ENCODE measurements at regions not wholly inside any gene's neighbourhood (a gene's known extent, or its start where the extent isn't known, plus 50 kb on each side); places are given as distances from the start of the nearest gene placed in this dataset.

DNA sequence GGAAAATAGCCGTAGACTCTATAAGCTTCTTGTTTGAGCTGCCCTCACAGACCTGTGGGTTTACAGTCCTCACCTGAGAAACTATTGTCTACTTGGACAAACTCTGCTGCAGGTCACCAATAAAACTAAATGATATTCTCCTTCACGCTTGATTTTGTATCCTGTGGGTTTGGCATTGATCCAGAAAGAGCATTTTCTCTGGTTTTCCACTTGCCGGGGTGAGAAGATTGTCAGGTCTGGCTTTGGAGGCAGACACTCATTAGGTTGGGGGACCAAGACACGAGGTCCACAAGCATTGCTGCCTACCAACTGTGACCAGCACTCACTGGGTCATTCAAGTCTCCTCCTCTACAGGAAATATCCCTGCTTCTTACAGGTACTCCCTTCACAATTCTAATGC is 68.5 kb downstream of the CDC14C start:
- Histone ChIP-seq H3K4me2 (ENCODE audit: insufficient read depth, low read length) (no peak overlapping the region), H3K4me1 (ENCODE audit: insufficient read depth, low read length) (no peaks in the 10 kb centered on the region), H3K36me3 (ENCODE audit: insufficient read depth, low read length) (no peaks in the 10 kb centered on the region), H3K79me2 (ENCODE audit: insufficient read depth, low read length) (no peaks in the 10 kb centered on the region), H3K9me3 (ENCODE audit: low read depth, low read length) (peaks cover 3% of the 10 kb centered on the region), H3K27me3 (ENCODE audit: insufficient read depth, low read length) (no peaks in the 10 kb centered on the region), H3K27ac (ENCODE audit: low read depth, low read length) (no peak overlapping the region), H2AFZ (ENCODE audit: low read length) (no peak overlapping the region), H4K20me1 (ENCODE audit: insufficient read depth, low read length) (no peaks in the 10 kb centered on the region), H3K4me3 (ENCODE audit: insufficient read depth, low read length) (no peak overlapping the region)
- TF ChIP-seq, protein P1, sequence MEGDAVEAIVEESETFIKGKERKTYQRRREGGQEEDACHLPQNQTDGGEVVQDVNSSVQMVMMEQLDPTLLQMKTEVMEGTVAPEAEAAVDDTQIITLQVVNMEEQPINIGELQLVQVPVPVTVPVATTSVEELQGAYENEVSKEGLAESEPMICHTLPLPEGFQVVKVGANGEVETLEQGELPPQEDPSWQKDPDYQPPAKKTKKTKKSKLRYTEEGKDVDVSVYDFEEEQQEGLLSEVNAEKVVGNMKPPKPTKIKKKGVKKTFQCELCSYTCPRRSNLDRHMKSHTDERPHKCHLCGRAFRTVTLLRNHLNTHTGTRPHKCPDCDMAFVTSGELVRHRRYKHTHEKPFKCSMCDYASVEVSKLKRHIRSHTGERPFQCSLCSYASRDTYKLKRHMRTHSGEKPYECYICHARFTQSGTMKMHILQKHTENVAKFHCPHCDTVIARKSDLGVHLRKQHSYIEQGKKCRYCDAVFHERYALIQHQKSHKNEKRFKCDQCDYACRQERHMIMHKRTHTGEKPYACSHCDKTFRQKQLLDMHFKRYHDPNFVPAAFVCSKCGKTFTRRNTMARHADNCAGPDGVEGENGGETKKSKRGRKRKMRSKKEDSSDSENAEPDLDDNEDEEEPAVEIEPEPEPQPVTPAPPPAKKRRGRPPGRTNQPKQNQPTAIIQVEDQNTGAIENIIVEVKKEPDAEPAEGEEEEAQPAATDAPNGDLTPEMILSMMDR (IDR thresholded peaks at IDR 0.05; ENCODE audit: extremely low read depth, low read depth, low read length) = no peak
- no peak for DNase-seq (ENCODE audit: insufficient read length, low spot score, missing footprints)

GRCh38 chr7:49001610-49002033 is 77.3 kb downstream of the CDC14C start:
- Histone ChIP-seq H3K4me3 (ENCODE audit: insufficient read depth, low read length) (no peak overlapping the region), H3K9me3 (ENCODE audit: low read depth, low read length) (peaks cover 2% of the 10 kb centered on the region), H3K27me3 (ENCODE audit: insufficient read depth, low read length) (no peaks in the 10 kb centered on the region), H3K4me1 (ENCODE audit: insufficient read depth, low read length) (no peaks in the 10 kb centered on the region), H2AFZ (ENCODE audit: low read length) (no peak overlapping the region), H3K4me2 (ENCODE audit: insufficient read depth, low read length) (no peak overlapping the region), H3K36me3 (ENCODE audit: insufficient read depth, low read length) (no peaks in the 10 kb centered on the region), H3K27ac (ENCODE audit: low read depth, low read length) (no peak overlapping the region), H4K20me1 (ENCODE audit: insufficient read depth, low read length) (no peaks in the 10 kb centered on the region), H3K79me2 (ENCODE audit: insufficient read depth, low read length) (no peaks in the 10 kb centered on the region)
- TF ChIP-seq, protein P1 (IDR thresholded peaks at IDR 0.05; ENCODE audit: extremely low read depth, low read depth, low read length) = no peak
- peak; percentile 30 for DNase-seq (ENCODE audit: insufficient read length, low spot score, missing footprints)

DNA sequence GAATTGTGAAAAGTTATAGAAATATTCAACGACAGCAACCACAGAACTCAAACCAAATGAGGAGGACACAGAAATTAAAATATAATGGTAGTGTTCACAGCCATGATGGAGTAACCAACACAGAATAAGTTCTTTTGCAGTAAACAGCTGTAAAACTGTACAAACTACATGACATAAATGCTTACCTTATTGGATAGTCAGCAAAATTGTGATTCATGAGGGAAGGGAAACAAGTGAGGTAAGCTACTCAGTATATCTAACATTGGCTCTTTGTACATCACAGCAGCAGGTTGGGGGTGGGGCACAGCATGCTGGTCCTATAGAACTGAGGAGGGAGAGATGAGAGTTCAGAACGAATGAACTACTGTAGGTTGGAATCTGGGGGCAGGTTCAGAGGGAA is 86.4 kb downstream of the CDC14C start:
- DNase-seq (ENCODE audit: insufficient read length, low spot score, missing footprints) = no peak
- H3K79me2 ChIP-seq (ENCODE audit: insufficient read depth, low read length) = no peaks in the 10 kb centered on the region
- no peak overlapping the region for H2AFZ ChIP-seq (ENCODE audit: low read length)
- no peaks in the 10 kb centered on the region for H3K36me3 ChIP-seq (ENCODE audit: insufficient read depth, low read length)
- TF ChIP-seq, protein P1 (IDR thresholded peaks at IDR 0.05; ENCODE audit: extremely low read depth, low read depth, low read length) = no peak
- no peaks in the 10 kb centered on the region for H3K9me3 ChIP-seq (ENCODE audit: low read depth, low read length)
- no peaks in the 10 kb centered on the region for H4K20me1 ChIP-seq (ENCODE audit: insufficient read depth, low read length)
- no peak overlapping the region for H3K4me3 ChIP-seq (ENCODE audit: insufficient read depth, low read length)
- no peak overlapping the region for H3K27ac ChIP-seq (ENCODE audit: low read depth, low read length)
- no peaks in the 10 kb centered on the region for H3K4me1 ChIP-seq (ENCODE audit: insufficient read depth, low read length)
- no peaks in the 10 kb centered on the region for H3K27me3 ChIP-seq (ENCODE audit: insufficient read depth, low read length)
- no peak overlapping the region for H3K4me2 ChIP-seq (ENCODE audit: insufficient read depth, low read length)

GRCh38 chr7:49014870-49015269 is 90.5 kb downstream of the CDC14C start:
- no peak for DNase-seq (ENCODE audit: insufficient read length, low spot score, missing footprints)
- no peak overlapping the region for H3K4me2 ChIP-seq (ENCODE audit: insufficient read depth, low read length)
- TF ChIP-seq, protein P1 (IDR thresholded peaks at IDR 0.05; ENCODE audit: extremely low read depth, low read depth, low read length) = no peak

More at GRCh38 chr7:49014870-49015269, 90.5 kb downstream of the CDC14C start:
- no peaks in the 10 kb centered on the region for H3K9me3 ChIP-seq (ENCODE audit: low read depth, low read length)
- no peak overlapping the region for H2AFZ ChIP-seq (ENCODE audit: low read length)
- no peaks in the 10 kb centered on the region for H3K27me3 ChIP-seq (ENCODE audit: insufficient read depth, low read length)
- no peaks in the 10 kb centered on the region for H3K36me3 ChIP-seq (ENCODE audit: insufficient read depth, low read length)
- no peaks in the 10 kb centered on the region for H4K20me1 ChIP-seq (ENCODE audit: insufficient read depth, low read length)
- H3K27ac ChIP-seq (ENCODE audit: low read depth, low read length) = no peak overlapping the region
- no peak overlapping the region for H3K4me3 ChIP-seq (ENCODE audit: insufficient read depth, low read length)
- H3K79me2 ChIP-seq (ENCODE audit: insufficient read depth, low read length) = no peaks in the 10 kb centered on the region
- no peaks in the 10 kb centered on the region for H3K4me1 ChIP-seq (ENCODE audit: insufficient read depth, low read length)
